GM19372 (cell line): ENCODE measurements at regions not wholly inside any gene's neighbourhood (a gene's known extent, or its start where the extent isn't known, plus 50 kb on each side); places are given as distances from the start of the nearest gene placed in this dataset.
"Not testable (repeated sequence)": the region's sequence is repeated elsewhere in the genome, so short reads cannot be mapped to it uniquely, and the experiment has no call there.

Experiments
- ATAC-seq: cut with Tn5 transposase; IDR thresholded peaks from one replicate; pipeline ENCODE4 v1.9.1; 2021; ENCODE audit warnings: mild to moderate bottlenecking, low read depth, moderate library complexity; ENCODE audit not compliant: unreplicated experiment

DNA sequence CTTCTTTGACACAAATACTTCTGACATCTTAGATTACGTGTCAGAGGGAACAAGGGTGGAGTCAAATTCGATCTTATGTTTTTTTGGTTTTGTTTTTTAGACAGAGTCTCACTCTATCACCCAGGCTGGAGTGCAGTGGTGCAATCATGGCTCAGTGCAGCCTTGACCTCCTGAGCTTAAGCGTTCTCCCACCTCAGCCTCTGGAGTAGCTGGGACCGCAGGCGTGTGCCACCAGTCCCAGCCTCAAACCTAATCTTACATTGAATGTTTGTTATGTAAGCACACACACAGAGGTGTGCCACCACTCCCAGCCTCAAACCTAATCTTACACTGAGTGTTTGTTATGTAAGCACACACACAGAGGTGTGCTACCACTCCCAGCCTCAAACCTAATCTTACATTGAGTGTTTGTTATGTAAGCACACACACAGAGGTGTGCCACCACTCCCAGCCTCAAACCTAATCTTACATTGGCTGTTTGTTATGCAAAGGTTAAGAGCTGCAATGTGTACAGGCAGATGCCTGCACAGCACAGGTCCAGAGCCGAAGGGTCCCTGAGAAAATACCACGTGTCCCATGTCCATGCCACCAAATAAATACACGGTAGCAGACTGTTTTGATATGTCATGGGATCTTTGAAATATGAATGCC is 118.0 kb downstream of the ATP6V0E2 start:
- not testable (repeated sequence) for ATAC-seq

DNA sequence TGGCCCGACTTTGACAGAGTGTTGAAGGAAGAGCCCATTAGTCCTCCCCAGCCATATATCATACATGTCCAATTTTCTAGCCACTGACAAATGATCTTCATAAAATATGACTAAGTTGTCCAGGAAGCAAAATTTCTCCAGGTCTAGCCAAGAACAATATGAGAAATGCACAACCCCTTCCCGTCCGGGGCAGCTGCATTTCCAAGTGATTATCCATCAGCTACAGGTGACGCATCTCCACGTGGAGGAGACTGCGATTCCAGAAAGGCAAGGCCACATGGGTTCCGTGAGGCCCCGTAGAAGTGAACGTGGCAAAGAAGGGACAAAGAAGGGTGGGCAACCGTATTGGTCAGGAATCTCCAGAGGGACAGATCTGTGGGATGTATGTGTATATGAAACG is 118.6 kb downstream of the ATP6V0E2 start:
- ATAC-seq, result not testable (repeated sequence)

DNA sequence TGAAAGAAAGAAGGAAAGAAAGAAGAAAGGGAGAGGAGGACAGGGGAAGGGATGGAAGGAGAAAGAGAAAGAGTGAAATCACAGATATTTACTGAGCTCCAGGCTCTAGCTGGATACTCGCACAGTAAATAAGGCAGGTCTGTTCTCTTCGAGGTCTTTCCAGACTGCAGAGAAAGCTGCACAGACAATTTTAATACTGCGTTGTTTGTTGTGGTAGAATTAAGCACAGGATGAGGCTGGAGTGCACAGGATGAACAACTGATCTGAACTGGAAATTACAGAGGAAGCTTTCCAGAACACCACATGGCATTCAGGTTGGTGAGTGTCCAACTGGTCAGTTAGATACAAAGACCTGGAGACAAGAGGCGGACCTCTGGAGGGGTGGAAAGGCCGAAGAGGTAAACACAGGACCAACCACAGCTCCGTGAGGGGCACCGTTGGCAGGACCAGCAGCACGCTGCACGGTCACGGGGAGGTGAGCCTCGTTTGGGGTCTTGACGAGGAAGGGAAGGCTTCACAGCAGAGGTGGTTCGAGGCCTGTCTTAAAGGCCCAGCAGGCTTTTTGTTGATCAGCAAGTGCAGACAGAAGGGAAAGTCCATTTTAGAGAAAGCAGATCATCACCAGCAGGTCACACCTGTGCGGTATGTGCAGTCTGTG is 121.7 kb downstream of the ATP6V0E2 start:
- not testable (repeated sequence) for ATAC-seq

DNA sequence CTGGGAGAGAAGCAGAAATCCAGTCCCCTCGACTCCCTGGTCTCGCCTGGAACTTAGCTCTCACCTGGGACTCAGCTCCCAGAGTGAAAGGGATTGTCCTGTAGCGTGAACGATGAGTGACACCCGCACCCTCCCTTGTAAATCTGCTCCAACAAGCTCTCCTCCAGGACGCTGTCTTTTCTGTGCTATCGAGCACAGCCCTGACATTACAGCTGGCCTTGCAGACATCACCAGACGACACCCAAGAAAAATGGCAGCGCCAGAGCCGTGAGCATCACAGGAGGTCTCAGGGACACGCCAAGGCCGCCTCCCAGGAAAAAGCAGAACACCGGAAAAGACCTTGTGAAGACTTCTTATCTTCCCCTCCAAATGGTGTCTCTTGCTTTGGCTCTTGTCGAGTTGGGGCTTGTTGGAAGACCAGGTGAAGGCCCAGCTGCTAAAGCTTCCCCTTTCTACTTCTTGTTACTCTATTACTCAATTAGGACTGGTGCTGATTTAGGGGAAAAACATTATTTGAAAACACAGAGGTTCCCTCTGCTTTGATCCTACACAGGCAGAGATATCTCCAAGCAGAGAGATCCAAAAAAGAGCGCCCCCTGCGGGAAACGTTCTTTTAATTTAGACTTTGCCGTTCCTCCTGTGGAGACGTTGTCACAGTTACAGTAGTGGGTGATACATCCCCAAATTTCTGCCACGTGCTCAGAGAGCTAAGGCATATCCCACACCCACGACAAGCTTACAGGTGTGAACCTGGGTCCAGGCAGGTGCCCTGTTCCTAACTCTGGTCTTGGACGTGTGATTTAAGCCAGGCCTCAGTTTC is 127.2 kb downstream of the ATP6V0E2 start:
- ATAC-seq, result not testable (repeated sequence)

GRCh38 chr7:150003304-150003810 is 129.6 kb downstream of the ATP6V0E2 start:
- ATAC-seq, result no peak

GRCh38 chr7:150003973-150004372 is 130.2 kb downstream of the ATP6V0E2 start:
- not testable (repeated sequence) for ATAC-seq

- ATAC-seq, result not testable (repeated sequence)
These were observed 131.1 kb downstream of the ATP6V0E2 start for GRCh38 chr7:150004843-150005242.

GRCh38 chr7:150009620-150010303 is 136.0 kb downstream of the ATP6V0E2 start:
- not testable (repeated sequence) for ATAC-seq

- not testable (repeated sequence) for ATAC-seq
These were observed 143.0 kb downstream of the ATP6V0E2 start for GRCh38 chr7:150016651-150017189.

DNA sequence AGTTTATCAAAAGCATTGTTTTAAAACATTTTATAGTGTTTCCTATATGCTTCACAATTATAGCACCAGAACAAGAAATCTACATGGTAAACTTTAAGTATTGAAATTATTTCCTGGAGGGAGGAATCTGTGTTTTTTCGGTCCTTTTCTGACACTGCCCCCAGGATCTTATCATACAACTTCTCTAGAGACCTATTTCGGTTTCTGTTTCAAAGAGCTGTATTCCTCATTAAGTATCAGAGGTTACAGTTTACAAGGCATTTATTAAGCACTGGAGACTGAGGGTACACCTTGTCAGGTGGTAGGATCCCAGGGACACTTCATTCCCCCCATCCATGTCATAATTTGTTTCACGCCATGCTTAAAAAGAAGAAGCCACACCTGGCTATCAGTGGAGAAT is 146.4 kb downstream of the ATP6V0E2 start:
- ATAC-seq, result not testable (repeated sequence)

GRCh38 chr7:150024550-150025490 is 151.1 kb downstream of the ATP6V0E2 start:
- ATAC-seq, result not testable (repeated sequence)

DNA sequence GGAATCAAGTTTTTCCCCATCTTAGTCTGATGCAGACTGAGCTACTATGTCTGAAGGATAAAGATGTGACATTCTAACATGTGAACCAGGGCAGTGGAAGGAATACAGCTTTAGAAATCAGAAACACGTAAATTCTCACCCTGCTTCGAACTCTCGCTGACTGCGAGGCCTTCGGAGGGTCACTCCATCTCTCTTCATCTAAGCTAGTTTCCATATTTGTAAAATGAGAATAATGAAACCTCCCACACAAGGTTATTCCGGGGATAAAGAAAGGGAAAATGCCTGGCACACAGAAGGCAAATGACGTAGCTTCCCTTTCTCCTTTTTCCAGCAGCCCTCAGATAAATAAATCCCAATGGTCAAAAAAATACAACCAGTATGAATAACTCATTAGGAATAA is 152.0 kb downstream of the ATP6V0E2 start:
- ATAC-seq, result not testable (repeated sequence)

DNA sequence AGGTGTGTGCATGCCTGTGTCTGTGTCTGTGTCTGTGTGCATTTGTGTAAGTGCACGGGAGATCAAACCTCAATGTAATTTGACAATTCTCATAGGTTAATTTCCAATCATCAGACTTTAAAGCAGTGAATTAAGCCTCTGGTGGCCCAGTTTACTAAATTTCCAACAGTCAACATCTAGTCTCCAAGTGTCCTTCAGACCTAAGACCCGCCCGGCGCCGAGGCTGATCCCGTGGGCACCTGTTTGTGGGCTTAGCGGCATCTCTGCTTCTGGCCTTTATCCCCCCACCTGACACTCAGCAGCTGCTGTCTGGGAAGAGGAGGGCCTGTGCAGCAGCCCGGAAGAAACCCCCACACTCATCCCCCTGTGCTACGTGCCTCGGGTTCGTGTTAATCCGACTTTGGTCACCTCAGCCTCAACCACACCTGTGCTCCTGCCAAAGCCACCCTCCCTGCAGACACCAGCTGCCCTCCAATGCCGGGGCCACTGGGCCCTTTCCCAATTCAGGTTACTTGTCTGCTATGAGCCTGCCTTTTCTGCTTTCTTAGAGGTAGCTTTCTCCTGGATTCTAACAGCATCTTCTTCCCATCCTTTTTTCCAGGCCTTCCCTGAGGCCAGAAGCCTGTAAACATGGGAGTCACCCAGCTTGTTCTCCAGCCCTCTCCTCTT is 154.7 kb downstream of the ATP6V0E2 start:
- not testable (repeated sequence) for ATAC-seq

- not testable (repeated sequence) for ATAC-seq
These were observed 155.2 kb downstream of the ATP6V0E2 start for GRCh38 chr7:150029013-150029389.

DNA sequence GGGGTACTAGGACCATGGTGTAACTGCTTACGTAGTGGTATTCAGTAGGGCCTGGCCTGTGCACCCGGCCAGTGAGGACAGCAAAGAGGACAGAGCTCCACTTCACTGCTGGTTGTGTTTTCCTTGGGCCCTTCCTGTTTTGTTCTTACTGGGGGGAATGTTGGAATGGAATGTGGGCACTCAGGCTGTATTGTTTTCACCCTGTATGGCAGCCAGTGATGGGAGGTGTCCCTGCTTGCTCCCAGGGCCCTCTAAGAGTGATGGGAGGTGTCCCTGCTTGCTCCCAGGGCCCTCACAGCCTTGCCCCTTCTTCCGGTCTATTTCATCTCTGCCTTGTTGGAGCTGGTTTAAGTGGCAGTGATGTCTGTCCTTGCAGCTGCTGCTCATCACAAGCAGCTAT is 158.0 kb downstream of the ATP6V0E2 start:
- ATAC-seq, result not testable (repeated sequence)

DNA sequence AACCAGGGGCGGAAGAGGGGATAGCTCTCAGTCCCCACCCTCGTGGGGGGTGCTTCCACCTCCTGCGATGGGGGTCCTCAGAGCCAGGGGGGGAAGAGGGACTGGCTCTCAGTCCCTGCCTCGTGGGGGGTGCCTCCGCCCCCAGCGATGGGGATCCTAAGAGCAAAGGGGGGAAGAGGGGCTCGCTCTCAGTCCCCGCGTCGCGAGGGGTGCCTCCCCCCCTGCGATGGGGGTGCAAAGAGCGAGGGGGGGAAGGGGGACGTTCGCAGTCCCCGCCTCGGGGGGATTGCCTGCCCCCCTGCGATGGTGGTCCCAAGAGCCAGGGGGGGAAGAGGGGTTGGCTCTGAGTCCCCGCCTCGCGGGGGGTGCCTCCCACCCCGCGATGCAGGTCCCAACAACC is 159.9 kb downstream of the ATP6V0E2 start:
- not testable (repeated sequence) for ATAC-seq

GRCh38 chr7:150035769-150036168 is 162.0 kb downstream of the ATP6V0E2 start:
- not testable (repeated sequence) for ATAC-seq

DNA sequence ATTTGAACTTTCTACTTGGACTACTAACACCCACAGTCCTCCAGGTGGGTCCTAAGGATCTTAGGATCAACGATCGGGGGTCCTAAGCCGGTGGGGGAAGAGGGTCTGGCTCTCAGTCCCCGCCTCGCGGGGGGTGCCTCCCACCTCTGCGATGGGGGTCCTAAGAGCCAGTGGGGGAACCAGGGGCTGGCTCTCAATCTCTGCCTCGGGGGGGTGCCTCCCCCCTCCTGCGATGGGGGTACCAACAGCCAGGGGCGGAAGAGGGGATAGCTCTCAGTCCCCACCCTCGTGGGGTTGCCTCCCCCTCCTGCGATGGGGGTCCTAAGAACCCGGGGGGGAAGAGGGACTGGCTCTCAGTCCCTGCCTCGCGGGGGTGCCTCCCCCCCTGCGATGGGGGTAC is 165.3 kb downstream of the ATP6V0E2 start:
- not testable (repeated sequence) for ATAC-seq
